H1 (cell line): ENCODE measurements at regions not wholly inside any gene's neighbourhood (a gene's known extent, or its start where the extent isn't known, plus 50 kb on each side); places are given as distances from the start of the nearest gene placed in this dataset.

Source experiments
- EP300 ChIP-seq, 2 experiments: IDR thresholded peaks; 1 replicate in 1 of 2; 2 replicates in 1 of 2; pipeline ENCODE4 v1.6.1; 2011 to 2012; ENCODE audit warnings: low read depth in 2 of 2, low read length in 2 of 2, mild to moderate bottlenecking in 2 of 2, borderline replicate concordance in 1 of 2, inconsistent platforms in 1 of 2, moderate library complexity in 1 of 2
- RNF2 ChIP-seq: fragments of 200-900, 300-1000 bp; sonication (generic); IDR thresholded peaks from 2 replicates; pipeline ENCODE4 v1.7.1; 2016; ENCODE audit warnings: borderline replicate concordance, low read depth, mild to moderate bottlenecking, antibody characterized with exemption, low read length; ENCODE audit not compliant: poor library complexity, severe bottlenecking; ENCODE audit errors: missing control alignments
- SAP30 ChIP-seq: fragments of 300-600 bp; sonication (generic); IDR thresholded peaks from 2 replicates; pipeline ENCODE4 v1.7.1; 2012; ENCODE audit warnings: low read length, moderate library complexity, mild to moderate bottlenecking, inconsistent platforms; ENCODE audit not compliant: insufficient read depth, insufficient replicate concordance

DNA sequence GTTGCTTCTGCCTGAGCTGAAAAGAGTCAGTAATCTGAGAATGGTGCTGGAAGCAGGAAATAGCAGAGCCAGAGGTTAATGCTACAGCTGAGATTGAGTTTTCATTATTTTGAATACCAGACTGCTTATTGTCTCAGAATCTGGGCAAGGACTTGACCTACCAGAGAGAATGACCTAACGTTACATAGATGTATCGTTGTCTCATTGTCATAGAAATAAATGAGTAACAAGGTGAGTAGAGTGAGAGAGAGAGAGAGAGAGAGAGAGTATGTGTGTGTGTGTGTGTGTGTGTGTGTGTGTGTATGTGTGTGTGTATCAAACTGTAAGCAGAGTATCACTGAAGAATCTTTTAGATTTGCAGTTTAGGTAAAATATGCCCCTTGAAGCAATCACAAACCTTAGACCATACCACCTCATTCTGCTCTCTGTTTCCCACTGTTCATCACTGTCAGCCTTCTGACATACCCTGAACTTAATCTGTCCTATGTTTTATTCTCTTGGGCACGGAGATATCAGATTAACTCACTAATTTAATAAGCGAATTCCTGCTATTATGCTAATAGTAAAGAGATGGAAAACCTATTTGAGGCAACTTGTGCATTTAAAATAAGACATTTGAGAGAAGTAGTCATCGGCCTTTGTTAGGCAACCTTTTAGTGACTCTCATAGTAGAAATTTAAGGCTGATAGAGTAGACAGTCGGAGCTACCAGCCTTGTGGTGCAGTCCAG is 87.8 kb downstream of the CYB561 start (continued):
- TF ChIP-seq RNF2, result no peak
- TF ChIP-seq EP300 (IDR thresholded peaks at IDR 0.05; ENCODE audit: borderline replicate concordance in 1 of 2, low read depth in 2 of 2, low read length in 2 of 2), result no peak
- TF ChIP-seq SAP30, result no peak
